ENCODE measurements at regions not wholly inside any gene's neighbourhood (a gene's known extent, or its start where the extent isn't known, plus 50 kb on each side); places are given as distances from the start of the nearest gene placed in this dataset.
"Not testable (repeated sequence)": the region's sequence is repeated elsewhere in the genome, so short reads cannot be mapped to it uniquely, and the experiment has no call there.

GRCh38 chr2:13806539-13806938 lies 826.0 kb upstream of the LRATD1 start:
- DNase-seq (ENCODE audit: low read depth in 1 of 2, low spot score in 1 of 2) = no peak

- DNase-seq (ENCODE audit: low read depth in 1 of 2, low spot score in 1 of 2) = no peak
These were observed 819.3 kb upstream of the LRATD1 start for GRCh38 chr2:13813236-13813635.

GRCh38 chr2:13818002-13818401 lies 814.5 kb upstream of the LRATD1 start:
- no peak for DNase-seq (ENCODE audit: low read depth in 1 of 2, low spot score in 1 of 2)

- DNase-seq (ENCODE audit: low read depth in 1 of 2, low spot score in 1 of 2) = no peak
These were observed 812.6 kb upstream of the LRATD1 start for GRCh38 chr2:13819896-13820295.

- no peak for DNase-seq (ENCODE audit: low read depth in 1 of 2, low spot score in 1 of 2)
These were observed 811.1 kb upstream of the LRATD1 start for GRCh38 chr2:13821255-13821880.

GRCh38 chr2:13822365-13822764 lies 810.2 kb upstream of the LRATD1 start:
- no peak for DNase-seq (ENCODE audit: low read depth in 1 of 2, low spot score in 1 of 2)

- DNase-seq (ENCODE audit: low read depth in 1 of 2, low spot score in 1 of 2) = no peak
These were observed 806.1 kb upstream of the LRATD1 start for GRCh38 chr2:13826314-13826853.

GRCh38 chr2:13858626-13859025 lies 773.9 kb upstream of the LRATD1 start:
- no peak for DNase-seq (ENCODE audit: low read depth in 1 of 2, low spot score in 1 of 2)

- DNase-seq (ENCODE audit: low read depth in 1 of 2, low spot score in 1 of 2) = not testable (repeated sequence)
These were observed 764.2 kb upstream of the LRATD1 start for GRCh38 chr2:13868275-13868674.

- DNase-seq (ENCODE audit: low read depth in 1 of 2, low spot score in 1 of 2) = no peak
These were observed 756.0 kb upstream of the LRATD1 start for GRCh38 chr2:13876491-13877037.

GRCh38 chr2:13877571-13877970 lies 754.9 kb upstream of the LRATD1 start:
- DNase-seq (ENCODE audit: low read depth in 1 of 2, low spot score in 1 of 2) = no peak

- no peak for DNase-seq (ENCODE audit: low read depth in 1 of 2, low spot score in 1 of 2)
These were observed 748.1 kb upstream of the LRATD1 start for GRCh38 chr2:13884291-13884976.

GRCh38 chr2:13901526-13901925 lies 731.0 kb upstream of the LRATD1 start:
- DNase-seq (ENCODE audit: low read depth in 1 of 2, low spot score in 1 of 2) = no peak

GRCh38 chr2:13905831-13906230 lies 726.7 kb upstream of the LRATD1 start:
- no peak for DNase-seq (ENCODE audit: low read depth in 1 of 2, low spot score in 1 of 2)

GRCh38 chr2:13916066-13916465 lies 716.5 kb upstream of the LRATD1 start:
- no peak for DNase-seq (ENCODE audit: low read depth in 1 of 2, low spot score in 1 of 2)

GRCh38 chr2:13917958-13918357 lies 714.6 kb upstream of the LRATD1 start:
- DNase-seq (ENCODE audit: low read depth in 1 of 2, low spot score in 1 of 2) = no peak

- DNase-seq (ENCODE audit: low read depth in 1 of 2, low spot score in 1 of 2) = no peak
These were observed 712.5 kb upstream of the LRATD1 start for GRCh38 chr2:13919981-13920382.

GRCh38 chr2:13921245-13921644 lies 711.3 kb upstream of the LRATD1 start:
- DNase-seq (ENCODE audit: low read depth in 1 of 2, low spot score in 1 of 2) = no peak

- DNase-seq (ENCODE audit: low read depth in 1 of 2, low spot score in 1 of 2) = no peak
These were observed 708.7 kb upstream of the LRATD1 start for GRCh38 chr2:13923823-13924222.

GRCh38 chr2:13942111-13942510 lies 690.4 kb upstream of the LRATD1 start:
- DNase-seq (ENCODE audit: low read depth in 1 of 2, low spot score in 1 of 2) = no peak

- no peak for DNase-seq (ENCODE audit: low read depth in 1 of 2, low spot score in 1 of 2)
These were observed 681.8 kb upstream of the LRATD1 start for GRCh38 chr2:13950761-13951160.

GRCh38 chr2:13968811-13969210 lies 663.7 kb upstream of the LRATD1 start:
- no peak for DNase-seq (ENCODE audit: low read depth in 1 of 2, low spot score in 1 of 2)

All from stimulated activated CD4-positive, alpha-beta T cell treated with anti-CD3 and anti-CD28 coated beads, Interleukin-15, amount 100 ng/mL, for 1 hour (primary cell).